ENCODE measurements at regions not wholly inside any gene's neighbourhood (a gene's known extent, or its start where the extent isn't known, plus 50 kb on each side); places are given as distances from the start of the nearest gene placed in this dataset.

DNA sequence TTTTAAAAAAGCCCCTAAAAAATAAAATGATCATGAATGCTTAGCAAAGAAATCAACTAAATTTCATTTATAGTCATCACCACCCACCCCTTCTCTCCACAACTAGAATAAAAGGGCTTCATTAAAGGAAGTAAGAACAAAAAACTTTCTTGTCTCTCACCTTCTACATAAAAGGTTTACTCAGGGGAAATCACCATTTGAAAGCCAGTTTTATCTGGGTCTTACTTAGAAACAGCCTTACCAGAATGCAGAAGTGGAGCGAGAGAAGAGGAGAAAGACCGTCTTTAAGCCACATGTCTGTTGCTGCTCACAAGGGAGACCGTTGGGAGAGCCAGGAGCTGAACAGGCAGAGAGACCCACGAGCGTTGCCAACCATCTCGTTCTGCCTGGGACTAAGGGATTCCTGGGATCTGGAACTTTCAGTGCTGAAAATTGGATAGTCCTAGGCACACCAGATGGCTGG lies 350.1 kb upstream of the PROK2 start:
- no peak for DNase-seq (ENCODE audit: low read depth)

DNA sequence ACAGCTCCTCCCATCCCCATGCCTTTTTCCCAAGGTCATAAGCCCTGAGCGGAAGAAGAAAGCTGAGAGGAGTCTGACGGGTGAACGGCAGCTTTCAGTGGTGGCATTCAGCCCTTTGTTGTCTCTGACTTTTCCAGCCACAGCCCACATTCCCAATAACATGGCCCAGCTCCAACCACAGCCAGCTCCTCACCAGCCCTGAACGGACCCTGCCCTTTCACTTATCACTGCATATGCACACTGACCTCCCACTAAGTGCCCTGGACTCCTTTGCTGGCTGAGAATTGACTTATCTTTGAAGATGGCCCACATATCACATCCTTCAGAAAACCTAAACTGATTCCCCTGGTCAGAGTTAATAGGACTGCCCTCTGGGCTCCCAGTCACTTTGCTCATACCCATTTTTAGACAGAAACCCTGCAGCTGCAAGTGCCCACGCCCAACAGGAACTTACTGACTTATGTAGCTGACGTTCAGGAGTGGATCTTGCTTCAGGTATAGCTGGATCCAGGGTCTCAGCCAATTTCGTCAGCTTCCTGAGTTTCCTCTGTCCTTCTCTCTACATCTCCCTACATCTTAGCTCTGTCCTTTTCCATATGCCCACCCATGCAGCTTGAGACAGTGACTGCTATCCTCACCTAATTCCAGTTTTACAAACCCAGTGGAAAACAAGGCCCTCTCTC lies 348.5 kb upstream of the PROK2 start:
- no peak for DNase-seq (ENCODE audit: low read depth)

DNA sequence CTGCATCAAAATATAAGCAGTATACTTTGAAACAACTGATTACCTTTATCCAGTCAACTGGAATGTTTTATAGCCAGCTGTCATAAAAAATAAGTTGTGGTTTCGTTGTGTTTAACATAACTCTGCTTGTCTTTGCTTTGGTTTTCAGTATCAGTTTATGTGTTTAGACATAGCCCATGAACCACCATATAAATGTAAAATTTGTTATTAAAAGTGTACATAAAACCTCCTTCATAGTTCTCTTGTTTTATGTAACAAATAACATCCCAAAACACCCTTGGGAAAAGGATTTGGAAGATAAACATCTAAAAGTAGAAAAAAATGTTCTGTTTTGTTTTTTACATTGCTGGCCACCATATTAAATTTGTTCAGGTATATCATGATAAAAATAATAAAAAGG lies 347.0 kb upstream of the PROK2 start:
- no peak for DNase-seq (ENCODE audit: low read depth)

- DNase-seq (ENCODE audit: low read depth), result no peak
Measured at GRCh38 chr3:72130565-72130964, 345.6 kb upstream of the PROK2 start.

- no peak for DNase-seq (ENCODE audit: low read depth)
Measured at GRCh38 chr3:72129501-72130094, 344.6 kb upstream of the PROK2 start.

DNA sequence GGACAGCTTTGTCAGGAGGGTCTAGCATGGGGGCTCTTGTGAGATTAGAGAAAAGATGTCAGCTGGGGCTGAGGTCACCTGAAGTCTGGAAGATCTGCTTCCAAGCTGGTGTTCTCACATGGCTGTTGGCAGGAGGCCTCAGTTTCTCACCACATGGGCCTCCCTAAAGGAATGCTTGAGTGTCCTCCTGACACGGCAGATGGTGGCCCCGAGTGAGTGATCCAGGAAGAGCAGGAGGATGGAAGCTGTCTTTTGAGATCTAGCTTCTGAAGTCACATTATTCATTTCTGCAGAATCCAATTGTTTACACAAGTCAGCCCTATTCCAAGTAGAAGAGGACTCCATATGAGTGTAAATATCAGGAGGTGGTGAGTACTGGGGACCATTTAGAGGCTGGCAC lies 344.0 kb upstream of the PROK2 start:
- no peak for DNase-seq (ENCODE audit: low read depth)

- DNase-seq (ENCODE audit: low read depth), result no peak
Measured at GRCh38 chr3:72127844-72128243, 342.9 kb upstream of the PROK2 start.

GRCh38 chr3:72127224-72127612 lies 342.3 kb upstream of the PROK2 start:
- no peak for DNase-seq (ENCODE audit: low read depth)

DNA sequence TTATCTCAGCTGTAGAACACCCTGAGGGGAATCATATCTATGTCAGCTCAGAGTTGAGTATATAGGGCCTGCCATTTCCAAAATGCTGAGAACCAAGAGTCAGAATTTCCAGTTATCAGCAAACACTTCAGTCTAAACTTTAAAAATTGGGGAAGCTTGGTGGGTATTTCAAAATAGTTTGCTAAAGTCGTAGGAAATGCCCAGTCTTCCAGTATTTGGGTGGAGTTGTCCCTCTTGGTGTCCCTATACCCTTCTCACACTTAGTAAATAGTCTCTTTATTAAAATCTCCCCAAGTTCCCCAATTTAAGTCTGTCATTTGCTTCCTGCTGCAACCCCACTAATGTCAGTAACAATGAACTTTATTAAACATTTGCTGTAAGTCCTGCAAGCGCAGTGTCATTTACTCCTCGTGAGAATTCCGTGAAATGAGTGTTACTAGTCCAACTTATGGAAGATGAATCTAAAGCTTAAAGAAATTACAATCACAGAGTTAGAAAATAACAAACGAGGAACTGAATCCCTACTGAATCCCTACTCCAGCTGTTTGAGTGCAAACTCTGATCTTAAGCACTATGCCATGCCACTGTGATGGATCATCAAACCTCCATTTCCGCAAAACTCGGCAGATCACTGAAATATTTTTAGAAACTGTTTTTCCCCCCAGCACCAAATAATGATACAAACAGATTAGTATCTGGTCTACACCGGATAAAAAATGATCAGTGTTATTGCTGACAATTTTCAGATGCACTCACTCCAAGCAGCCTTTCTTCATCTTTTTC lies 341.7 kb upstream of the PROK2 start:
- DNase-seq (ENCODE audit: low read depth), result no peak

- no peak for DNase-seq (ENCODE audit: low read depth)
Measured at GRCh38 chr3:72123908-72124441, 339.0 kb upstream of the PROK2 start.

- no peak for DNase-seq (ENCODE audit: low read depth)
Measured at GRCh38 chr3:72120806-72121778, 336.1 kb upstream of the PROK2 start.

- DNase-seq (ENCODE audit: low read depth), result no peak
Measured at GRCh38 chr3:72120039-72120438, 335.1 kb upstream of the PROK2 start.

- no peak for DNase-seq (ENCODE audit: low read depth)
Measured at GRCh38 chr3:72118628-72119027, 333.7 kb upstream of the PROK2 start.

GRCh38 chr3:72116226-72116625 lies 331.3 kb upstream of the PROK2 start:
- no peak for DNase-seq (ENCODE audit: low read depth)

- DNase-seq (ENCODE audit: low read depth), result no peak
Measured at GRCh38 chr3:72115307-72115706, 330.4 kb upstream of the PROK2 start.

DNA sequence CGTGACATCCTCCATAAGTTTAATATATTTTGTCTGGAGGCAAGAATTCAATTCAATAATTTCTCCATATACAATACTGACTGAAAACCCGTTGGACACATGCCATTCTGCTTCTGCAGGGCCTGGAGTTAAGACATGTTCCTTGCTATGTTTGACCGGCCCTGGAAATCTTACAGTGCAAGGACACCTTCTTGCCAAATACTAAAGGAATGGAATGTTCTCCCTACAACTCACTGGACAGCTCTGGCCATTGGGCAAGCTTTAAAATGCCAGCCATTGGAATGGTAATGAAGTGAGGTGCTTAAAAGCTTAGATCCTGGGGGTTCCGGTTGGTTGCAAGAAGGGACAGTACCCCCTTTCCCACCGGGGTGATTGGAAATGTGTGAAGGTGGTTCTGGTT lies 329.8 kb upstream of the PROK2 start:
- no peak for DNase-seq (ENCODE audit: low read depth)

- DNase-seq (ENCODE audit: low read depth), result no peak
Measured at GRCh38 chr3:72113964-72114363, 329.0 kb upstream of the PROK2 start.

GRCh38 chr3:72113564-72113963 lies 328.6 kb upstream of the PROK2 start:
- no peak for DNase-seq (ENCODE audit: low read depth)

DNA sequence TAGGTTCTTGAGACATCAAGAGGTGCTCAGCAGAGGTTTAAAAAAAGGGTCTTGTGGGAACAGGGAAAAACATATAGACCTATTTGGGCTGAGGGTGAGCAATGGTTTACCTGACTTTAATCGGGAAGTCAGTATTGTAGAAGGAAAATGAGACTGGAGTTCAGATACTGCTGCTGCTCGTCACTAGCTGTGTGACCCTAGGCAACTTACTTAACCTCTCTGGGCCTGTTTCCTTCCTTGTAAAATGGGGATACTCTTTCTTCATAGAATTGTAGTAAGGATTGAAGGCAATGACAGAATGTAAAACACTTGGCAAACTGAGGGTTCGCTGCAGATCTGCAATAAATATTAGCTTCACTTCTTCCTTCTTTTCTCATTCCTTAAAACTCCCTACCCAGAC lies 327.5 kb upstream of the PROK2 start:
- DNase-seq (ENCODE audit: low read depth), result no peak

- DNase-seq (ENCODE audit: low read depth), result no peak
Measured at GRCh38 chr3:72111265-72112205, 326.6 kb upstream of the PROK2 start.

Data from stimulated activated CD8-positive, alpha-beta memory T cell treated with anti-CD3 and anti-CD28 coated beads, Interleukin-15, amount 100 ng/mL, for 24 hours (primary cell).